ENCODE measurements at regions not wholly inside any gene's neighbourhood (a gene's known extent, or its start where the extent isn't known, plus 50 kb on each side); places are given as distances from the start of the nearest gene placed in this dataset.
"Not testable (repeated sequence)": the region's sequence is repeated elsewhere in the genome, so short reads cannot be mapped to it uniquely, and the experiment has no call there.

DNA sequence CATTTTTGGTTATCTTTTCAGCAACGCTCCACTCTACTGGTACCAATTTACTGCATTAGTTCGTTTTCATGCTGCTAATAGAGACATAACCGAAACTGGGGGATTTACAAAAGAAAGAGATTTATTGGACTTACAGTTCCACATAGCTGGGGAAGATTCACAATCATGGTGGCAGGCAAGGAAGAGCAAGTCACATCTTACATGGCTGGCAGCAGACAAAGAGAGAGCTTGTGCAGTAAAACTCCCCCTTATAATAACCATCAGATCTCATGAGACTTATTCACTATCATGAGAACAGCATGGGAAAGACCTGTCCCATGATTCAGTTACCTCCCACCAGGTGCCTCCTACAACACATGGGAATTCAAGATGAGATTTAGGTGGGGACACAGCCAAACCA lies 1474.2 kb upstream of the NUDT12 start:
- not testable (repeated sequence) for TF ChIP-seq ELF1 (IDR thresholded peaks at IDR 0.05; ENCODE audit: borderline replicate concordance, low read depth); POLR2A (IDR thresholded peaks at IDR 0.05; ENCODE audit: borderline replicate concordance, extremely low read depth, insufficient read depth, insufficient read length); CBX3 (IDR thresholded peaks at IDR 0.05; ENCODE audit: low read depth); FOSL1 (IDR thresholded peaks at IDR 0.05; ENCODE audit: low read depth); EZH2 (IDR thresholded peaks at IDR 0.05); CEBPB (IDR thresholded peaks at IDR 0.05; ENCODE audit: low read depth); SP1 (IDR thresholded peaks at IDR 0.05; ENCODE audit: low read depth)
- TF ChIP-seq, protein P1, sequence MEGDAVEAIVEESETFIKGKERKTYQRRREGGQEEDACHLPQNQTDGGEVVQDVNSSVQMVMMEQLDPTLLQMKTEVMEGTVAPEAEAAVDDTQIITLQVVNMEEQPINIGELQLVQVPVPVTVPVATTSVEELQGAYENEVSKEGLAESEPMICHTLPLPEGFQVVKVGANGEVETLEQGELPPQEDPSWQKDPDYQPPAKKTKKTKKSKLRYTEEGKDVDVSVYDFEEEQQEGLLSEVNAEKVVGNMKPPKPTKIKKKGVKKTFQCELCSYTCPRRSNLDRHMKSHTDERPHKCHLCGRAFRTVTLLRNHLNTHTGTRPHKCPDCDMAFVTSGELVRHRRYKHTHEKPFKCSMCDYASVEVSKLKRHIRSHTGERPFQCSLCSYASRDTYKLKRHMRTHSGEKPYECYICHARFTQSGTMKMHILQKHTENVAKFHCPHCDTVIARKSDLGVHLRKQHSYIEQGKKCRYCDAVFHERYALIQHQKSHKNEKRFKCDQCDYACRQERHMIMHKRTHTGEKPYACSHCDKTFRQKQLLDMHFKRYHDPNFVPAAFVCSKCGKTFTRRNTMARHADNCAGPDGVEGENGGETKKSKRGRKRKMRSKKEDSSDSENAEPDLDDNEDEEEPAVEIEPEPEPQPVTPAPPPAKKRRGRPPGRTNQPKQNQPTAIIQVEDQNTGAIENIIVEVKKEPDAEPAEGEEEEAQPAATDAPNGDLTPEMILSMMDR (IDR thresholded peaks at IDR 0.05 in 2 of 3, conservative IDR thresholded peaks at IDR 0.05 in 1 of 3; ENCODE audit: borderline replicate concordance in 1 of 3, insufficient read depth in 1 of 3, low read depth in 2 of 3, low read length in 2 of 3) = not testable (repeated sequence)
- TF ChIP-seq, protein P2, sequence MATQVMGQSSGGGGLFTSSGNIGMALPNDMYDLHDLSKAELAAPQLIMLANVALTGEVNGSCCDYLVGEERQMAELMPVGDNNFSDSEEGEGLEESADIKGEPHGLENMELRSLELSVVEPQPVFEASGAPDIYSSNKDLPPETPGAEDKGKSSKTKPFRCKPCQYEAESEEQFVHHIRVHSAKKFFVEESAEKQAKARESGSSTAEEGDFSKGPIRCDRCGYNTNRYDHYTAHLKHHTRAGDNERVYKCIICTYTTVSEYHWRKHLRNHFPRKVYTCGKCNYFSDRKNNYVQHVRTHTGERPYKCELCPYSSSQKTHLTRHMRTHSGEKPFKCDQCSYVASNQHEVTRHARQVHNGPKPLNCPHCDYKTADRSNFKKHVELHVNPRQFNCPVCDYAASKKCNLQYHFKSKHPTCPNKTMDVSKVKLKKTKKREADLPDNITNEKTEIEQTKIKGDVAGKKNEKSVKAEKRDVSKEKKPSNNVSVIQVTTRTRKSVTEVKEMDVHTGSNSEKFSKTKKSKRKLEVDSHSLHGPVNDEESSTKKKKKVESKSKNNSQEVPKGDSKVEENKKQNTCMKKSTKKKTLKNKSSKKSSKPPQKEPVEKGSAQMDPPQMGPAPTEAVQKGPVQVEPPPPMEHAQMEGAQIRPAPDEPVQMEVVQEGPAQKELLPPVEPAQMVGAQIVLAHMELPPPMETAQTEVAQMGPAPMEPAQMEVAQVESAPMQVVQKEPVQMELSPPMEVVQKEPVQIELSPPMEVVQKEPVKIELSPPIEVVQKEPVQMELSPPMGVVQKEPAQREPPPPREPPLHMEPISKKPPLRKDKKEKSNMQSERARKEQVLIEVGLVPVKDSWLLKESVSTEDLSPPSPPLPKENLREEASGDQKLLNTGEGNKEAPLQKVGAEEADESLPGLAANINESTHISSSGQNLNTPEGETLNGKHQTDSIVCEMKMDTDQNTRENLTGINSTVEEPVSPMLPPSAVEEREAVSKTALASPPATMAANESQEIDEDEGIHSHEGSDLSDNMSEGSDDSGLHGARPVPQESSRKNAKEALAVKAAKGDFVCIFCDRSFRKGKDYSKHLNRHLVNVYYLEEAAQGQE (IDR thresholded peaks at IDR 0.05; ENCODE audit: low read depth) = not testable (repeated sequence)

Measured in HCT116 (cell line).